Hepatocyte (in vitro differentiated cells): ENCODE measurements at regions not wholly inside any gene's neighbourhood (a gene's known extent, or its start where the extent isn't known, plus 50 kb on each side); places are given as distances from the start of the nearest gene placed in this dataset.

Experiments used
- DNase-seq: peaks from one replicate; pipeline ENCODE4 v3.0.0-alpha.2; 2016; ENCODE audit warnings: low spot score
- H2AFZ ChIP-seq: fragments of 200-600 bp; sonication (generic); 2 replicates; pipeline ENCODE4 v1.6.0; 2016; ENCODE audit warnings: antibody characterized with exemption, mild to moderate bottlenecking
- H3K27ac ChIP-seq: fragments of 200-600 bp; sonication (generic); 2 replicates; pipeline ENCODE4 v1.5.1; 2016; ENCODE audit warnings: mild to moderate bottlenecking
- H3K27me3 ChIP-seq: fragments of 200-600 bp; sonication (generic); 2 replicates; pipeline ENCODE4 v1.6.1; 2016
- H3K36me3 ChIP-seq: fragments of 200-600 bp; sonication (generic); replicated peaks from 2 replicates; pipeline ENCODE4 v1.5.1; 2016; ENCODE audit warnings: low read depth; ENCODE audit not compliant: insufficient read depth
- H3K4me1 ChIP-seq: fragments of 200-600 bp; sonication (generic); 2 replicates; pipeline ENCODE4 v1.5.1; 2016; ENCODE audit warnings: mild to moderate bottlenecking, moderate library complexity; ENCODE audit not compliant: insufficient read depth
- H3K4me2 ChIP-seq: fragments of 200-600 bp; sonication (generic); 2 replicates; pipeline ENCODE4 v1.6.0; 2016
- H3K4me3 ChIP-seq: fragments of 200-600 bp; sonication (generic); 2 replicates; pipeline ENCODE4 v1.5.1; 2016; ENCODE audit warnings: mild to moderate bottlenecking
- H3K79me2 ChIP-seq: fragments of 200-600 bp; sonication (generic); 2 replicates; pipeline ENCODE4 v1.6.0; 2017; ENCODE audit warnings: mild to moderate bottlenecking
- H3K9me2 ChIP-seq: fragments of 200-600 bp; sonication (generic); replicated peaks from 2 replicates; pipeline ENCODE4 v1.6.0; 2017; ENCODE audit warnings: mild to moderate bottlenecking; ENCODE audit not compliant: insufficient read depth
- H3K9me3 ChIP-seq: fragments of 200-600 bp; sonication (generic); 2 replicates; pipeline ENCODE4 v1.5.1; 2016; ENCODE audit warnings: low read depth, mild to moderate bottlenecking
- H4K20me1 ChIP-seq: fragments of 200-600 bp; sonication (generic); 2 replicates; pipeline ENCODE4 v1.6.0; 2016; ENCODE audit warnings: mild to moderate bottlenecking; ENCODE audit not compliant: insufficient read depth, poor library complexity, severe bottlenecking
- CTCF ChIP-seq: fragments of 200-600 bp; sonication (generic); IDR thresholded peaks from 2 replicates; pipeline ENCODE4 v1.5.1; 2016; ENCODE audit warnings: antibody characterized with exemption, mild to moderate bottlenecking; ENCODE audit not compliant: poor library complexity
- EZH2 ChIP-seq: fragments of 200-600 bp; sonication (generic); IDR thresholded peaks from 2 replicates; pipeline ENCODE4 v1.6.1; 2016; ENCODE audit warnings: antibody characterized with exemption, mild to moderate bottlenecking, borderline replicate concordance
- EZH2phosphoT487 ChIP-seq: fragments of 200-600 bp; sonication (generic); IDR thresholded peaks from one replicate; pipeline ENCODE4 v1.6.1; 2018; ENCODE audit warnings: antibody characterized with exemption, mild to moderate bottlenecking, low read depth, moderate library complexity; ENCODE audit not compliant: unreplicated experiment, severe bottlenecking
- WGBS: methylation state at CpG from one replicate; pipeline ENCODE4 v1.1.6; 2016; ENCODE audit warnings: low lambda C conversion rate; ENCODE audit errors: missing lambda C conversion rate; 5-methylcytosine and 5-hydroxymethylcytosine counted together

DNA sequence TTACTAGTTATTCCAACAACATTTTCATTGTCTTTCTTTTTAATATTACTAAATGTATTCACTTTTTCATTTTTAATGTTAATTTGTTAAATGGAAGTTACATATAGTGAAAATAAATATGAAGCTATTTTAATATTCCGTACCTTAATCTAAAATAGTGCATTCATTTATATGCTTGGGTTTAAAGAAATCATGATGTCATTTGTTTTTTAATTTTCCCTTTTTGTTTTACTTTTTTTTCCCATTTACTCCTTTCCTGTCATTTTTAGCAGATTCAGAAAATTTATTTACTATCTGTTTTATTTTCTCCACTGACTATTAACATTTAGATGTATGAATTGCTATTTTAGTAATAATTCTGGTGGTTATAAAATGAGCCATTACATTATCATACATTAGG, 183.0 kb upstream of the CDH9 start:
- H3K27ac ChIP-seq: no peak overlapping the region
- no peak overlapping the region for H2AFZ ChIP-seq
- no peaks in the 10 kb centered on the region for H4K20me1 ChIP-seq
- no peaks in the 10 kb centered on the region for H3K36me3 ChIP-seq
- DNase-seq: no peak
- 90% methylated on average over 1 of the region's 1 CpG for WGBS
- H3K9me2 ChIP-seq: no peaks in the 10 kb centered on the region
- H3K4me1 ChIP-seq: no peaks in the 10 kb centered on the region
- H3K79me2 ChIP-seq: no peaks in the 10 kb centered on the region
- H3K27me3 ChIP-seq: no peaks in the 10 kb centered on the region
- no peaks in the 10 kb centered on the region for H3K9me3 ChIP-seq
- no peak overlapping the region for H3K4me2 ChIP-seq
- no peak overlapping the region for H3K4me3 ChIP-seq
- TF ChIP-seq CTCF: no peak
- no peak for TF ChIP-seq EZH2phosphoT487
- TF ChIP-seq EZH2: no peak

DNA sequence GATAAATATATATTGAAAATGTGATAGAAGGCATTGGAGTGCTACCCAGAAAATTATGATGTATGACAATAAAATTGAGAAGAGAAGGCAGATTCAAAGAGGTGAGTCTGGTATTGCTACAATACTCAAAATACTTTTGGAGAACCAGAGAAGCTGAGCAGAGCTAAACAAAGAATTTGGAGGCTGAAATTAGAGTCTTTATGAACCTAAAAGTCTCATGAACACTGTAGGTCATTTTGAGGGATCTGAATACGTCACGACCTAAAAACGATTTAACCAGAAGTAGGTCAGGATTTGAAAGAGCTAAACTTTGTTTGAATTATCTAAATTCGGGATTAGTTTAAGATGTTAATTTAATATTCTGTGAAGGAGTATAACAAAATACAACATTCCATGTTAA, 182.4 kb upstream of the CDH9 start:
- H3K4me2 ChIP-seq: no peak overlapping the region
- H3K79me2 ChIP-seq: no peaks in the 10 kb centered on the region
- H3K36me3 ChIP-seq: no peaks in the 10 kb centered on the region
- no peaks in the 10 kb centered on the region for H3K27me3 ChIP-seq
- no peak overlapping the region for H2AFZ ChIP-seq
- no peak for TF ChIP-seq CTCF
- no peak for TF ChIP-seq EZH2
- H3K9me2 ChIP-seq: no peaks in the 10 kb centered on the region
- WGBS: 91% methylated on average over 4 of the region's 4 CpGs
- no peak for DNase-seq
- no peak overlapping the region for H3K27ac ChIP-seq
- H3K9me3 ChIP-seq: no peaks in the 10 kb centered on the region
- no peaks in the 10 kb centered on the region for H3K4me1 ChIP-seq
- H3K4me3 ChIP-seq: no peak overlapping the region
- H4K20me1 ChIP-seq: no peaks in the 10 kb centered on the region

- Histone ChIP-seq H4K20me1 (no peaks in the 10 kb centered on the region), H2AFZ (no peak overlapping the region), H3K4me1 (no peaks in the 10 kb centered on the region), H3K27me3 (no peaks in the 10 kb centered on the region), H3K4me2 (no peak overlapping the region), H3K4me3 (no peak overlapping the region), H3K9me3 (no peaks in the 10 kb centered on the region), H3K9me2 (no peaks in the 10 kb centered on the region), H3K36me3 (no peaks in the 10 kb centered on the region), H3K79me2 (no peaks in the 10 kb centered on the region), H3K27ac (no peak overlapping the region)
- DNase-seq: no peak
- no peak for TF ChIP-seq CTCF
- no peak for TF ChIP-seq EZH2
- TF ChIP-seq EZH2phosphoT487: no peak
- WGBS: 87% methylated on average over 7 of the region's 7 CpGs
These were observed 179.6 kb upstream of the CDH9 start for GRCh38 chr5:27217977-27218376.
